ENCODE measurements at regions not wholly inside any gene's neighbourhood (a gene's known extent, or its start where the extent isn't known, plus 50 kb on each side); places are given as distances from the start of the nearest gene placed in this dataset.
"Not testable (repeated sequence)": the region's sequence is repeated elsewhere in the genome, so short reads cannot be mapped to it uniquely, and the experiment has no call there.

DNA sequence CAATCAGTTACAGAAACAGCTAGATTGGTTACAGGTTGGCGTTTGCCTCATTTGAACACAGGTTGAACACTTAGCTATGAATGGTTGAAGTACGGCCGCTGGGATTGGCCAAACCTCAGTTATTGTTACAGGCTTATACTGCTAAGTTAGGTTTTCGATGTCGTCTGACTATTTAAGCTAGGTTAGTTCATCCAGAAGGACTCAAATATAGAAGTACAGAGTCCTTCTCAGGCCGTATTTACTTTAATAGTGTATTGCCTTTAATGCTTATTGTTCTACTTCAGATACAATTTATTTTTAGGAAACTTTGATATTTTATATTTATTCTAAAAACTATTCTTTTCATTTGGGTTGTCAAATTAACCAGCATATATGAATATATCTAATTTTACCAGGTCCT is 334.7 kb downstream of the FAT4 start:
- H3K9ac ChIP-seq (ENCODE audit: low read depth in 1 of 2, low read length in 2 of 2) = no peak overlapping the region
- H3K27me3 ChIP-seq (ENCODE audit: control insufficient read depth in 4 of 4, insufficient read depth in 4 of 4, low read length in 3 of 4) = no peaks in the 10 kb centered on the region
- DNase-seq (ENCODE audit: low spot score) = no peak
- TF ChIP-seq ATF3 (IDR thresholded peaks at IDR 0.05) (no peak), HNF4A (conservative IDR thresholded peaks at IDR 0.05) (no peak), RAD21 (IDR thresholded peaks at IDR 0.05) (no peak), EGR1 (IDR thresholded peaks at IDR 0.05; ENCODE audit: low read depth in 2 of 2) (no peak), ZBTB33 (IDR thresholded peaks at IDR 0.05) (no peak), YY1 (IDR thresholded peaks at IDR 0.05) (no peak), GABPA (IDR thresholded peaks at IDR 0.05 in 1 of 2, conservative IDR thresholded peaks at IDR 0.05 in 1 of 2) (no peak), TAF1 (conservative IDR thresholded peaks at IDR 0.05) (no peak), JUND (IDR thresholded peaks at IDR 0.05) (no peak), MAX (IDR thresholded peaks at IDR 0.05) (no peak), FOXA1 (IDR thresholded peaks at IDR 0.05) (no peak), NR2F2 (IDR thresholded peaks at IDR 0.05) (no peak)
- TF ChIP-seq, protein P1, sequence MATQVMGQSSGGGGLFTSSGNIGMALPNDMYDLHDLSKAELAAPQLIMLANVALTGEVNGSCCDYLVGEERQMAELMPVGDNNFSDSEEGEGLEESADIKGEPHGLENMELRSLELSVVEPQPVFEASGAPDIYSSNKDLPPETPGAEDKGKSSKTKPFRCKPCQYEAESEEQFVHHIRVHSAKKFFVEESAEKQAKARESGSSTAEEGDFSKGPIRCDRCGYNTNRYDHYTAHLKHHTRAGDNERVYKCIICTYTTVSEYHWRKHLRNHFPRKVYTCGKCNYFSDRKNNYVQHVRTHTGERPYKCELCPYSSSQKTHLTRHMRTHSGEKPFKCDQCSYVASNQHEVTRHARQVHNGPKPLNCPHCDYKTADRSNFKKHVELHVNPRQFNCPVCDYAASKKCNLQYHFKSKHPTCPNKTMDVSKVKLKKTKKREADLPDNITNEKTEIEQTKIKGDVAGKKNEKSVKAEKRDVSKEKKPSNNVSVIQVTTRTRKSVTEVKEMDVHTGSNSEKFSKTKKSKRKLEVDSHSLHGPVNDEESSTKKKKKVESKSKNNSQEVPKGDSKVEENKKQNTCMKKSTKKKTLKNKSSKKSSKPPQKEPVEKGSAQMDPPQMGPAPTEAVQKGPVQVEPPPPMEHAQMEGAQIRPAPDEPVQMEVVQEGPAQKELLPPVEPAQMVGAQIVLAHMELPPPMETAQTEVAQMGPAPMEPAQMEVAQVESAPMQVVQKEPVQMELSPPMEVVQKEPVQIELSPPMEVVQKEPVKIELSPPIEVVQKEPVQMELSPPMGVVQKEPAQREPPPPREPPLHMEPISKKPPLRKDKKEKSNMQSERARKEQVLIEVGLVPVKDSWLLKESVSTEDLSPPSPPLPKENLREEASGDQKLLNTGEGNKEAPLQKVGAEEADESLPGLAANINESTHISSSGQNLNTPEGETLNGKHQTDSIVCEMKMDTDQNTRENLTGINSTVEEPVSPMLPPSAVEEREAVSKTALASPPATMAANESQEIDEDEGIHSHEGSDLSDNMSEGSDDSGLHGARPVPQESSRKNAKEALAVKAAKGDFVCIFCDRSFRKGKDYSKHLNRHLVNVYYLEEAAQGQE (IDR thresholded peaks at IDR 0.05) = no peak
- TF ChIP-seq, protein P2, sequence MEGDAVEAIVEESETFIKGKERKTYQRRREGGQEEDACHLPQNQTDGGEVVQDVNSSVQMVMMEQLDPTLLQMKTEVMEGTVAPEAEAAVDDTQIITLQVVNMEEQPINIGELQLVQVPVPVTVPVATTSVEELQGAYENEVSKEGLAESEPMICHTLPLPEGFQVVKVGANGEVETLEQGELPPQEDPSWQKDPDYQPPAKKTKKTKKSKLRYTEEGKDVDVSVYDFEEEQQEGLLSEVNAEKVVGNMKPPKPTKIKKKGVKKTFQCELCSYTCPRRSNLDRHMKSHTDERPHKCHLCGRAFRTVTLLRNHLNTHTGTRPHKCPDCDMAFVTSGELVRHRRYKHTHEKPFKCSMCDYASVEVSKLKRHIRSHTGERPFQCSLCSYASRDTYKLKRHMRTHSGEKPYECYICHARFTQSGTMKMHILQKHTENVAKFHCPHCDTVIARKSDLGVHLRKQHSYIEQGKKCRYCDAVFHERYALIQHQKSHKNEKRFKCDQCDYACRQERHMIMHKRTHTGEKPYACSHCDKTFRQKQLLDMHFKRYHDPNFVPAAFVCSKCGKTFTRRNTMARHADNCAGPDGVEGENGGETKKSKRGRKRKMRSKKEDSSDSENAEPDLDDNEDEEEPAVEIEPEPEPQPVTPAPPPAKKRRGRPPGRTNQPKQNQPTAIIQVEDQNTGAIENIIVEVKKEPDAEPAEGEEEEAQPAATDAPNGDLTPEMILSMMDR (IDR thresholded peaks at IDR 0.05; ENCODE audit: low read depth, low read length, missing input control) = no peak
- H3K27ac ChIP-seq (ENCODE audit: low read depth in 1 of 2, low read length in 2 of 2) = no peak overlapping the region
- no peaks in the 10 kb centered on the region for H3K36me3 ChIP-seq (ENCODE audit: control insufficient read depth in 4 of 4, insufficient read depth in 3 of 4, low read depth in 1 of 4, low read length in 3 of 4)
- H3K9me3 ChIP-seq (ENCODE audit: control insufficient read depth in 4 of 4, low read length in 3 of 4) = peaks cover 0 to 2% (median 0%) of the 10 kb centered on the region in 4 donors
- no peaks in the 10 kb centered on the region for H3K4me1 ChIP-seq (ENCODE audit: control insufficient read depth in 4 of 4, insufficient read depth in 4 of 4, low read length in 3 of 4)
- 77% methylated on average over 6 of the region's 6 CpGs for WGBS
- H3K4me3 ChIP-seq (ENCODE audit: low read depth in 1 of 3, low read length in 3 of 3) = no peak overlapping the region

GRCh38 chr4:125650557-125650956 is 335.8 kb downstream of the FAT4 start:
- Histone ChIP-seq H3K27ac (ENCODE audit: low read depth in 1 of 2, low read length in 2 of 2) (no peak overlapping the region), H3K9ac (ENCODE audit: low read depth in 1 of 2, low read length in 2 of 2) (no peak overlapping the region), H3K9me3 (ENCODE audit: control insufficient read depth in 4 of 4, low read length in 3 of 4) (peaks cover 0 to 2% (median 0%) of the 10 kb centered on the region in 4 donors), H3K27me3 (ENCODE audit: control insufficient read depth in 4 of 4, insufficient read depth in 4 of 4, low read length in 3 of 4) (no peaks in the 10 kb centered on the region), H3K4me3 (ENCODE audit: low read depth in 1 of 3, low read length in 3 of 3) (no peak overlapping the region), H3K4me1 (ENCODE audit: control insufficient read depth in 4 of 4, insufficient read depth in 4 of 4, low read length in 3 of 4) (no peaks in the 10 kb centered on the region), H3K36me3 (ENCODE audit: control insufficient read depth in 4 of 4, insufficient read depth in 3 of 4, low read depth in 1 of 4, low read length in 3 of 4) (no peaks in the 10 kb centered on the region)
- TF ChIP-seq SP1 (IDR thresholded peaks at IDR 0.05) (no peak), NR2F2 (IDR thresholded peaks at IDR 0.05) (no peak)
- TF ChIP-seq, protein P1 (IDR thresholded peaks at IDR 0.05) = no peak
- no peak for DNase-seq (ENCODE audit: low spot score)

DNA sequence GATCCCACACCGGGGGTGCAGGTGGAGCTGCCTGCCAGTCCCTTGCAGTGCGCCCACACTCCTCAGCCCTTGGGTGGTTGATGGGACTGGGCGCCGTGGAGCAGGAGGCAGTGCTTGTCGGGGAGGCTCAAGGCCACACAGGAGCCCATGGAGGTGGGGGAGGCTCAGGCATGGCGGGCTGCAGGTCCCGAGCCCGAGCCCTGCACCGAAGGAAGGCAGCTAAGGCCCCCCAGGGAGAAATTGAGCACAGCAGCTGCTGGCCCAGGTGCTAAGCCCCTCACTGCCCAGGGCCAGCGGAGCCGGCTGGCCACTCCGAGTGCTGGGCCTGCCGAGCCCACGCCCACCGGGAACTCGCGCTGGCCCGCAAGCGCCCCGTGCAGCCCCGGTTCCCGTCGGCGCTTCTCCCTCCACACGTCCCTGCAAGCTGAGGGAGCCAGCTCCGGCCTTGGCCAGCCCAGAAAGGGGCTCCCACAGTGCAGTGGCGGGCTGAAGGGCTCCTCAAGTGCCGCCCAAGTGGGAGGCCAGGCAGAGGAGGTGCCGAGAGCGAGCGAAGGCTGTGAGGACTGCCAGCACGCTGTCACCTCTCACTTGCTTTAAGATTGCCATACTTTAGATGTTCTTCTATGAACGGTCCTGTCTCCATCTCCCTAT is 337.1 kb downstream of the FAT4 start:
- 97% methylated on average over 33 of the region's 33 CpGs for WGBS
- DNase-seq (ENCODE audit: low spot score) = not testable (repeated sequence)

More for the DNA sequence above, 337.1 kb downstream of the FAT4 start:
- not testable (repeated sequence) for H3K9ac ChIP-seq (ENCODE audit: low read depth in 1 of 2, low read length in 2 of 2); H3K27me3 ChIP-seq (ENCODE audit: control insufficient read depth in 4 of 4, insufficient read depth in 4 of 4, low read length in 3 of 4); H3K9me3 ChIP-seq (ENCODE audit: control insufficient read depth in 4 of 4, low read length in 3 of 4); H3K27ac ChIP-seq (ENCODE audit: low read depth in 1 of 2, low read length in 2 of 2); H3K36me3 ChIP-seq (ENCODE audit: control insufficient read depth in 4 of 4, insufficient read depth in 3 of 4, low read depth in 1 of 4, low read length in 3 of 4); H3K4me1 ChIP-seq (ENCODE audit: control insufficient read depth in 4 of 4, insufficient read depth in 4 of 4, low read length in 3 of 4); H3K4me3 ChIP-seq (ENCODE audit: low read depth in 1 of 3, low read length in 3 of 3)
